ENCODE measurements at regions not wholly inside any gene's neighbourhood (a gene's known extent, or its start where the extent isn't known, plus 50 kb on each side); places are given as distances from the start of the nearest gene placed in this dataset.

DNA sequence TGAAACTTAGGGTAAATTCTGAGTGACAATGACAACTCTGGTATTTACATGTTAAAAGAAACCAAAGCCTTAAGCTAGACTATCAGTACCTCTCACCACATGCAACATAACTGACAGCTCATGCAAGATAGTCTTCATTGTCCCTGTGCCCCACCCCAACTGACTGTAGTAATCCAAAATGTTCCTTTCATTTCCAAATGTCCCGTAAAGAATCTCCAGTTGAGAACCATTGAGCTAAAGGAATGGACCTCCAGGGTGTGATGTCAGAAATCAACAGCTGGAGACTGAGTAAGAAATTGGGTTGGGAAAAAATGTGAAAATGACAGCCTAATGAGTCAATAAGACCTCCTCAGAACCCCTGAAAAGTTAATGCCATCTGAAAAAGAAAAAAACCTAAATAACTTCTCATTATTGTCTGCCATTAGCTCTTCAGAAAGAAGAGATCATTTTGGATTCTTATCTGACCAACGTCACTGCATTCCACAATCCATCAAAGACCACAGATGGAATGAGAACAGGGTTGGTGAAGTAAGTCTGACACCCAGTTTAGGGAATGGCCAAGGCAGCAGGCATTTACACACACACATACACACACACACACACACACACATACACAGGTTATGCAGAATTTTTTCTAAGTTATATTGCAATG, 51.7 kb upstream of the ACVR2A start:
- H3K27me3 Mint-ChIP-seq = no peaks in the 10 kb centered on the region
- POLR2A ChIA-PET = no interaction called here
- no peak for ATAC-seq (ENCODE audit: poor library complexity)

DNA sequence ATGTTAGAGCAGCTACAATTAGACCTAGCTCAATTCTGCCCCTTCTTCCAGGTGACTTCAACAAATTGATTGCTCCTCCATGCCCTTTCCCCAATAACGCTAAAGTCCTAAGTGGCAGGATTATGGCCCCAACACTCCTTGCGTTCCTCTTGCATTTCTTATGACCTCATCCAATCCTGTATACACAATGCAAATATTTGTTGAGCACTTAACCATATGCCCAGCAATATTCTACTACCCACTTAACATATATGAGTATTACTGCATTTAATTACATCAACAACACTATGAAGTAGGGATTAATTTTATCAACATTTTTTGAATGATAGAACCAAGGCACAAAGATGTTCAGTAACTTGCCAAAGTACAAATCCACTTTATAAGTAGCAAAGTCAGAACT, 54.2 kb upstream of the ACVR2A start:
- no peak overlapping the region for H3K27ac ChIP-seq (ENCODE audit: low read depth in 1 of 2, low read length in 2 of 2)
- no peaks in the 10 kb centered on the region for H3K4me1 Mint-ChIP-seq (ENCODE audit: low read depth)
- no peaks in the 10 kb centered on the region for H3K27me3 ChIP-seq (ENCODE audit: control insufficient read depth in 1 of 2, insufficient read depth in 2 of 2, low read length in 2 of 2)
- H3K36me3 Mint-ChIP-seq (ENCODE audit: low read depth) = no peaks in the 10 kb centered on the region
- intact Hi-C loops (cut with DNase I, micrococcal nuclease) = no loop called here
- no peaks in the 10 kb centered on the region for H3K9me3 Mint-ChIP-seq
- no peaks in the 10 kb centered on the region for H3K9me3 ChIP-seq (ENCODE audit: control insufficient read depth in 1 of 2, insufficient read depth in 1 of 2, low read length in 2 of 2)
- CTCF ChIA-PET = no interaction called here
- no peaks in the 10 kb centered on the region for H3K36me3 ChIP-seq (ENCODE audit: insufficient read depth, low read length)
- ATAC-seq (ENCODE audit: poor library complexity) = no peak
- H3K4me3 ChIP-seq (ENCODE audit: low read length) = no peak overlapping the region
- DNase-seq = no peak
- POLR2A ChIA-PET = interaction anchor here (0.7 kb wide), 1 partner anchor 111 kb away, joined by 4 read pairs; no protein-coding TSS in a partner anchor
- H3K27me3 Mint-ChIP-seq = no peaks in the 10 kb centered on the region
- H3K4me3 Mint-ChIP-seq = no peak overlapping the region
- H3K4me1 ChIP-seq (ENCODE audit: insufficient read depth, low read length) = no peaks in the 10 kb centered on the region
- H3K27ac Mint-ChIP-seq = no peak overlapping the region
- TF ChIP-seq, protein P1, sequence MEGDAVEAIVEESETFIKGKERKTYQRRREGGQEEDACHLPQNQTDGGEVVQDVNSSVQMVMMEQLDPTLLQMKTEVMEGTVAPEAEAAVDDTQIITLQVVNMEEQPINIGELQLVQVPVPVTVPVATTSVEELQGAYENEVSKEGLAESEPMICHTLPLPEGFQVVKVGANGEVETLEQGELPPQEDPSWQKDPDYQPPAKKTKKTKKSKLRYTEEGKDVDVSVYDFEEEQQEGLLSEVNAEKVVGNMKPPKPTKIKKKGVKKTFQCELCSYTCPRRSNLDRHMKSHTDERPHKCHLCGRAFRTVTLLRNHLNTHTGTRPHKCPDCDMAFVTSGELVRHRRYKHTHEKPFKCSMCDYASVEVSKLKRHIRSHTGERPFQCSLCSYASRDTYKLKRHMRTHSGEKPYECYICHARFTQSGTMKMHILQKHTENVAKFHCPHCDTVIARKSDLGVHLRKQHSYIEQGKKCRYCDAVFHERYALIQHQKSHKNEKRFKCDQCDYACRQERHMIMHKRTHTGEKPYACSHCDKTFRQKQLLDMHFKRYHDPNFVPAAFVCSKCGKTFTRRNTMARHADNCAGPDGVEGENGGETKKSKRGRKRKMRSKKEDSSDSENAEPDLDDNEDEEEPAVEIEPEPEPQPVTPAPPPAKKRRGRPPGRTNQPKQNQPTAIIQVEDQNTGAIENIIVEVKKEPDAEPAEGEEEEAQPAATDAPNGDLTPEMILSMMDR (IDR thresholded peaks at IDR 0.05) = no peak

More for the DNA sequence above, 51.7 kb upstream of the ACVR2A start:
- H3K27ac ChIP-seq (ENCODE audit: low read depth in 1 of 2, low read length in 2 of 2) = no peak overlapping the region
- Mint-ChIP-seq H3K4me1 (ENCODE audit: low read depth) (peaks cover 18% of the 10 kb centered on the region), H3K27ac (no peak overlapping the region), H3K4me3 (no peak overlapping the region), H3K9me3 (no peaks in the 10 kb centered on the region), H3K36me3 (ENCODE audit: low read depth) (no peaks in the 10 kb centered on the region)
- TF ChIP-seq, protein P1 (IDR thresholded peaks at IDR 0.05) = no peak
- no peaks in the 10 kb centered on the region for H3K27me3 ChIP-seq (ENCODE audit: control insufficient read depth in 1 of 2, insufficient read depth in 2 of 2, low read length in 2 of 2)
- no peaks in the 10 kb centered on the region for H3K9me3 ChIP-seq (ENCODE audit: control insufficient read depth in 1 of 2, insufficient read depth in 1 of 2, low read length in 2 of 2)
- H3K4me1 ChIP-seq (ENCODE audit: insufficient read depth, low read length) = no peaks in the 10 kb centered on the region
- H3K36me3 ChIP-seq (ENCODE audit: insufficient read depth, low read length) = no peaks in the 10 kb centered on the region
- intact Hi-C loops (cut with DNase I, micrococcal nuclease) = no loop called here
- CTCF ChIA-PET = no interaction called here
- no peak overlapping the region for H3K4me3 ChIP-seq (ENCODE audit: low read length)
- no peak for DNase-seq

- ATAC-seq (ENCODE audit: poor library complexity) (no peak), DNase-seq (no peak)
- Mint-ChIP-seq H3K9me3 (no peaks in the 10 kb centered on the region), H3K27me3 (no peaks in the 10 kb centered on the region), H3K27ac (no peak overlapping the region), H3K4me1 (ENCODE audit: low read depth) (no peaks in the 10 kb centered on the region), H3K4me3 (no peak overlapping the region), H3K36me3 (ENCODE audit: low read depth) (no peaks in the 10 kb centered on the region)
- Histone ChIP-seq H3K4me3 (ENCODE audit: low read length) (no peak overlapping the region), H3K36me3 (ENCODE audit: insufficient read depth, low read length) (no peaks in the 10 kb centered on the region), H3K27me3 (ENCODE audit: control insufficient read depth in 1 of 2, insufficient read depth in 2 of 2, low read length in 2 of 2) (no peaks in the 10 kb centered on the region), H3K27ac (ENCODE audit: low read depth in 1 of 2, low read length in 2 of 2) (no peak overlapping the region), H3K4me1 (ENCODE audit: insufficient read depth, low read length) (no peaks in the 10 kb centered on the region), H3K9me3 (ENCODE audit: control insufficient read depth in 1 of 2, insufficient read depth in 1 of 2, low read length in 2 of 2) (no peaks in the 10 kb centered on the region)
- TF ChIP-seq, protein P1 (IDR thresholded peaks at IDR 0.05) = no peak
- intact Hi-C loops (cut with DNase I, micrococcal nuclease) = no loop called here
- POLR2A ChIA-PET = interaction anchor here (0.7 kb wide), 1 partner anchor 35 kb away, joined by 3 read pairs; no protein-coding TSS in a partner anchor
- CTCF ChIA-PET = no interaction called here
Observed at GRCh38 chr2:147789720-147790119, 55.1 kb upstream of the ACVR2A start.
